ENCODE measurements at regions not wholly inside any gene's neighbourhood (a gene's known extent, or its start where the extent isn't known, plus 50 kb on each side); places are given as distances from the start of the nearest gene placed in this dataset.
A peak's percentile ranks its signal among the peaks of the same experiment; 100 is the strongest.
"Not testable (repeated sequence)": the region's sequence is repeated elsewhere in the genome, so short reads cannot be mapped to it uniquely, and the experiment has no call there.

- H3K4me1 Mint-ChIP-seq = no peaks in the 10 kb centered on the region
- no peak overlapping the region for H3K4me3 Mint-ChIP-seq
- DNase-seq (no peak), ATAC-seq (no peak)
- no peaks in the 10 kb centered on the region for H3K27me3 Mint-ChIP-seq
- H3K9me3 Mint-ChIP-seq = no peaks in the 10 kb centered on the region
- H3K27ac Mint-ChIP-seq = no peak overlapping the region
These were observed 205.5 kb upstream of the NUDT6 start for GRCh38 chr4:123127875-123128274.

- Mint-ChIP-seq H3K27ac (no peak overlapping the region), H3K9me3 (no peaks in the 10 kb centered on the region)
- no peak for ATAC-seq
These were observed 211.1 kb upstream of the NUDT6 start for GRCh38 chr4:123133397-123134050.

GRCh38 chr4:123144616-123145015, 222.2 kb upstream of the NUDT6 start:
- Mint-ChIP-seq H3K4me1 (no peaks in the 10 kb centered on the region), H3K9me3 (peaks cover 0 to 8% of the 10 kb centered on the region in 2 donors), H3K27me3 (no peaks in the 10 kb centered on the region), H3K27ac (no peak overlapping the region), H3K4me3 (no peak overlapping the region)
- ATAC-seq (no peak), DNase-seq (no peak)

More at GRCh38 chr4:123133397-123134050, 211.1 kb upstream of the NUDT6 start:
- H3K4me3 Mint-ChIP-seq = no peak overlapping the region
- no peak for DNase-seq
- no peaks in the 10 kb centered on the region for H3K27me3 Mint-ChIP-seq
- no peaks in the 10 kb centered on the region for H3K4me1 Mint-ChIP-seq

GRCh38 chr4:123158576-123158975, 236.2 kb upstream of the NUDT6 start:
- Mint-ChIP-seq H3K27ac (no peak overlapping the region), H3K4me1 (no peaks in the 10 kb centered on the region), H3K4me3 (no peak overlapping the region), H3K27me3 (no peaks in the 10 kb centered on the region), H3K9me3 (no peaks in the 10 kb centered on the region)
- no peak for DNase-seq
- no peak for ATAC-seq

GRCh38 chr4:123159479-123159878, 237.1 kb upstream of the NUDT6 start:
- H3K4me1 Mint-ChIP-seq = no peaks in the 10 kb centered on the region
- no peak overlapping the region for H3K4me3 Mint-ChIP-seq
- DNase-seq = no peak
- no peaks in the 10 kb centered on the region for H3K27me3 Mint-ChIP-seq
- no peak for ATAC-seq
- H3K27ac Mint-ChIP-seq = no peak overlapping the region
- H3K9me3 Mint-ChIP-seq = no peaks in the 10 kb centered on the region

- Mint-ChIP-seq H3K27ac (no peak overlapping the region), H3K4me3 (no peak overlapping the region), H3K9me3 (no peaks in the 10 kb centered on the region), H3K27me3 (no peaks in the 10 kb centered on the region), H3K4me1 (no peaks in the 10 kb centered on the region)
- ATAC-seq (no peak), DNase-seq (no peak)
These were observed 233.7 kb upstream of the SPRY1 start for GRCh38 chr4:123162859-123163258.

GRCh38 chr4:123163501-123163900, 233.1 kb upstream of the SPRY1 start:
- H3K27me3 Mint-ChIP-seq = no peaks in the 10 kb centered on the region
- H3K4me1 Mint-ChIP-seq = no peaks in the 10 kb centered on the region
- H3K9me3 Mint-ChIP-seq = no peaks in the 10 kb centered on the region
- H3K27ac Mint-ChIP-seq = peak overlapping the region in 1 of 2 donors; percentile 63
- H3K4me3 Mint-ChIP-seq = no peak overlapping the region
- DNase-seq (no peak), ATAC-seq (no peak)

- Mint-ChIP-seq H3K4me1 (no peaks in the 10 kb centered on the region), H3K4me3 (no peak overlapping the region), H3K27ac (no peak overlapping the region), H3K27me3 (no peaks in the 10 kb centered on the region), H3K9me3 (no peaks in the 10 kb centered on the region)
- no peak for DNase-seq
- ATAC-seq = no peak
These were observed 230.6 kb upstream of the SPRY1 start for GRCh38 chr4:123166023-123166422.

- Mint-ChIP-seq H3K27ac (no peak overlapping the region), H3K9me3 (no peaks in the 10 kb centered on the region), H3K4me1 (no peaks in the 10 kb centered on the region)
These were observed 228.7 kb upstream of the SPRY1 start for GRCh38 chr4:123167931-123168330.

GRCh38 chr4:123168812-123169211, 227.8 kb upstream of the SPRY1 start:
- no peak overlapping the region for H3K27ac Mint-ChIP-seq
- H3K4me3 Mint-ChIP-seq = no peak overlapping the region
- H3K9me3 Mint-ChIP-seq = no peaks in the 10 kb centered on the region
- H3K4me1 Mint-ChIP-seq = no peaks in the 10 kb centered on the region
- no peak for ATAC-seq
- H3K27me3 Mint-ChIP-seq = no peaks in the 10 kb centered on the region
- DNase-seq = no peak

More at GRCh38 chr4:123167931-123168330, 228.7 kb upstream of the SPRY1 start:
- ATAC-seq (no peak), DNase-seq (no peak)
- Mint-ChIP-seq H3K4me3 (no peak overlapping the region), H3K27me3 (no peaks in the 10 kb centered on the region)

GRCh38 chr4:123170843-123171242, 225.8 kb upstream of the SPRY1 start:
- no peak for ATAC-seq

GRCh38 chr4:123176605-123177004, 220.0 kb upstream of the SPRY1 start:
- Mint-ChIP-seq H3K27ac (no peak overlapping the region), H3K9me3 (no peaks in the 10 kb centered on the region), H3K4me1 (no peaks in the 10 kb centered on the region), H3K4me3 (no peak overlapping the region), H3K27me3 (no peaks in the 10 kb centered on the region)
- no peak for DNase-seq
- no peak for ATAC-seq

More at GRCh38 chr4:123170843-123171242, 225.8 kb upstream of the SPRY1 start:
- Mint-ChIP-seq H3K9me3 (no peaks in the 10 kb centered on the region), H3K4me3 (no peak overlapping the region), H3K27ac (no peak overlapping the region), H3K27me3 (no peaks in the 10 kb centered on the region), H3K4me1 (no peaks in the 10 kb centered on the region)
- DNase-seq = no peak

- Mint-ChIP-seq H3K9me3 (no peaks in the 10 kb centered on the region), H3K4me1 (no peaks in the 10 kb centered on the region), H3K27ac (no peak overlapping the region), H3K27me3 (no peaks in the 10 kb centered on the region), H3K4me3 (no peak overlapping the region)
- DNase-seq (no peak), ATAC-seq (no peak)
These were observed 214.3 kb upstream of the SPRY1 start for GRCh38 chr4:123182289-123182688.

- Mint-ChIP-seq H3K27me3 (no peaks in the 10 kb centered on the region), H3K27ac (no peak overlapping the region), H3K4me1 (no peaks in the 10 kb centered on the region), H3K9me3 (no peaks in the 10 kb centered on the region), H3K4me3 (no peak overlapping the region)
- DNase-seq = no peak
- ATAC-seq = no peak
These were observed 213.3 kb upstream of the SPRY1 start for GRCh38 chr4:123183308-123183707.

GRCh38 chr4:123183754-123184153, 212.8 kb upstream of the SPRY1 start:
- not testable (repeated sequence) for H3K4me3 Mint-ChIP-seq, ATAC-seq

GRCh38 chr4:123186731-123187130, 209.9 kb upstream of the SPRY1 start:
- Mint-ChIP-seq H3K27ac (no peak overlapping the region), H3K27me3 (no peaks in the 10 kb centered on the region), H3K9me3 (no peaks in the 10 kb centered on the region), H3K4me3 (no peak overlapping the region), H3K4me1 (no peaks in the 10 kb centered on the region)
- DNase-seq = no peak
- ATAC-seq = no peak

More at GRCh38 chr4:123183754-123184153, 212.8 kb upstream of the SPRY1 start:
- DNase-seq, H3K4me1 Mint-ChIP-seq, H3K27me3 Mint-ChIP-seq, H3K9me3 Mint-ChIP-seq: not testable (repeated sequence)
- H3K27ac Mint-ChIP-seq = peak overlapping the region in 1 of 2 donors; percentile 34

- Mint-ChIP-seq H3K4me1 (no peaks in the 10 kb centered on the region), H3K9me3 (no peaks in the 10 kb centered on the region), H3K27me3 (no peaks in the 10 kb centered on the region), H3K27ac (no peak overlapping the region), H3K4me3 (no peak overlapping the region)
- DNase-seq (no peak), ATAC-seq (no peak)
These were observed 206.4 kb upstream of the SPRY1 start for GRCh38 chr4:123190176-123190575.
